ENCODE measurements at regions not wholly inside any gene's neighbourhood (a gene's known extent, or its start where the extent isn't known, plus 50 kb on each side); places are given as distances from the start of the nearest gene placed in this dataset.

DNA sequence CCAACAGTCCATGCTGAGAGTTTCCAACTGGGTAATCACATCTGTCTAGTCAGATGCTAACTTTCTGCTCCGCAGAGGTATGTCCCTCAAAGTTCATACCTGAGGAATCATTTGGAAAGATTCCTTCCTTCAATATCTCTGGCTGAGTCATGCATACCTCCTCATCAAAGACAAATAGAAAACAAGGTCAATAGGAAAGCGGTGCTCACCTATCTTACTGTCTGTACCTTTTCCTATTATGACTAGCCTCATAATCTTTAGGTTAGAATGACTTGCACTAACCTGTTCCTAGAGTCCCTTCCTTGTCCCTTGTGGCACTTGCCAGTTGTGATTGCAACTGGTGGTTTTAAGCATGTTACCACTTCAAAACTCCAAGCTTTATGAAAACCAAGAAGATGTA is 78.2 kb upstream of the PTPRK start:
- no peaks in the 10 kb centered on the region for H4K20me1 ChIP-seq (replicated peaks; ENCODE audit: control insufficient read depth, insufficient read depth, low read length)
- ATAC-seq (no peak), DNase-seq (ENCODE audit: extremely low read depth in 1 of 4, low spot score in 3 of 4) (no peak), FAIRE-seq (no peak)
- WGBS (ENCODE audit: insufficient coverage, low coverage, missing lambda C conversion rate), result 0% methylated on average over 2 of the region's 2 CpGs
- no peak overlapping the region for H3K4me2 ChIP-seq (ENCODE audit: insufficient read depth, low read length)
- no TSS peak for BruUV-seq (replicated peaks)
- in situ Hi-C loops (cut with MboI) (no loop called here), intact Hi-C loops (cut with micrococcal nuclease) (no loop called here)
- no peaks in the 10 kb centered on the region for H3K79me2 ChIP-seq (ENCODE audit: control insufficient read depth, insufficient read depth, low read length)
- no peak overlapping the region for H3K4me3 ChIP-seq
- H3K9ac ChIP-seq (ENCODE audit: insufficient read depth in 1 of 2, low read depth in 2 of 2, low read length in 2 of 2), result no peak overlapping the region
- no peaks in the 10 kb centered on the region for H3K36me3 ChIP-seq (ENCODE audit: control insufficient read depth, insufficient read depth, low read length)
- TF ChIP-seq TCF7L2 (IDR thresholded peaks at IDR 0.05; ENCODE audit: low read depth, low read length), result no peak
- no peak for TF ChIP-seq KLF1 (tag; IDR thresholded peaks at IDR 0.05)
- TF ChIP-seq ZNF23 (CRISPR knock-in tag; IDR thresholded peaks at IDR 0.05), result no peak
- no peak for TF ChIP-seq DACH1 (IDR thresholded peaks at IDR 0.05; ENCODE audit: partially characterized antibody)
- TF ChIP-seq, protein P1, sequence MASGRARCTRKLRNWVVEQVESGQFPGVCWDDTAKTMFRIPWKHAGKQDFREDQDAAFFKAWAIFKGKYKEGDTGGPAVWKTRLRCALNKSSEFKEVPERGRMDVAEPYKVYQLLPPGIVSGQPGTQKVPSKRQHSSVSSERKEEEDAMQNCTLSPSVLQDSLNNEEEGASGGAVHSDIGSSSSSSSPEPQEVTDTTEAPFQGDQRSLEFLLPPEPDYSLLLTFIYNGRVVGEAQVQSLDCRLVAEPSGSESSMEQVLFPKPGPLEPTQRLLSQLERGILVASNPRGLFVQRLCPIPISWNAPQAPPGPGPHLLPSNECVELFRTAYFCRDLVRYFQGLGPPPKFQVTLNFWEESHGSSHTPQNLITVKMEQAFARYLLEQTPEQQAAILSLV (tag; IDR thresholded peaks at IDR 0.05), result no peak
- no peak for TF ChIP-seq TAF7 (tag; IDR thresholded peaks at IDR 0.05)
- no peak for TF ChIP-seq YY1 (IDR thresholded peaks at IDR 0.05; ENCODE audit: borderline replicate concordance in 1 of 3, control insufficient read depth in 1 of 3, extremely low read depth in 1 of 3, insufficient read depth in 3 of 3, insufficient read length in 1 of 3, insufficient replicate concordance in 2 of 3, low read depth in 1 of 3, low read length in 2 of 3)
- TF ChIP-seq KDM1A (IDR thresholded peaks at IDR 0.05), result no peak
- no peak for TF ChIP-seq XRCC5 (IDR thresholded peaks at IDR 0.05; ENCODE audit: low read depth, low read length)
- TF ChIP-seq ZNF76 (CRISPR knock-in tag; IDR thresholded peaks at IDR 0.05; ENCODE audit: borderline replicate concordance), result no peak
- no peak for TF ChIP-seq NCOR1 (IDR thresholded peaks at IDR 0.05)
- TF ChIP-seq ZC3H11A (IDR thresholded peaks at IDR 0.05; ENCODE audit: low read depth, low read length), result no peak
- H3K27me3 ChIP-seq (ENCODE audit: control insufficient read depth in 2 of 2, insufficient read depth in 2 of 2, low read length in 2 of 2), result no peaks in the 10 kb centered on the region
- CTCF ChIA-PET (ENCODE audit: low intra/inter-chr PET ratio), result interaction anchor here (0.6 kb wide), 1 partner anchor 15 kb away, joined by 3 read pairs; no protein-coding TSS in a partner anchor
- H3K9me3 ChIP-seq (replicated peaks; ENCODE audit: control insufficient read depth, insufficient read depth, low read depth, low read length), result no peaks in the 10 kb centered on the region
- no peaks in the 10 kb centered on the region for H3K4me1 ChIP-seq (replicated peaks in 1 of 2; ENCODE audit: control insufficient read depth in 2 of 2, insufficient read depth in 2 of 2, low read length in 2 of 2)
- H2AFZ ChIP-seq (ENCODE audit: low read depth, low read length), result no peak overlapping the region
- POLR2A ChIA-PET, result no interaction called here
- H3K9me1 ChIP-seq (ENCODE audit: control insufficient read depth, insufficient read depth, low read length), result no peaks in the 10 kb centered on the region
- H3K27ac ChIP-seq (ENCODE audit: extremely low read depth, low read depth, low read length), result no peak overlapping the region
